HCT116 (cell line): ENCODE measurements at regions not wholly inside any gene's neighbourhood (a gene's known extent, or its start where the extent isn't known, plus 50 kb on each side); places are given as distances from the start of the nearest gene placed in this dataset.

Experiments used
- ATAC-seq: fragments of 200-7000 bp; cut with Tn5 transposase; 2 replicates; pipeline ENCODE4 v1.9.1; 2020; ENCODE audit warnings: mild to moderate bottlenecking, moderate library complexity
- BruUV-seq: library from RNA; stranded (reverse); fragments of 400-500 nt; replicated peaks from 2 replicates; lab custom pipeline; 2021; lab: Mats Ljungman, UMichigan
- CTCF ChIA-PET: fragments of 300-600 bp; sonication (Branson Sonifier 250); formaldehyde crosslinking; loops from one replicate; lab custom pipeline; 2021; ENCODE audit warnings: antibody characterized with exemption; lab: Charles Lee
- POLR2A ChIA-PET: fragments of 300-600, 350-600 bp; sonication (Branson Sonifier 250); formaldehyde crosslinking; loops from one replicate; lab custom pipeline; 2021; ENCODE audit warnings: antibody characterized with exemption; lab: Charles Lee
- RAD21 ChIA-PET, 2 experiments: fragments of 300-600 bp; sonication (Branson Sonifier 250); formaldehyde crosslinking; loops; one replicate each; lab custom pipeline; 2023; ENCODE audit warnings: low total read pairs in 2 of 2; ENCODE audit not compliant: uncharacterized antibody in 2 of 2, unreplicated experiment in 2 of 2, low non-redundant PET in 1 of 2; lab: Charles Lee
- DNase-seq: peaks from one replicate; pipeline ENCODE4 v3.0.0-alpha.2; 2010; ENCODE audit warnings: low read depth, low spot score
- H2AFZ ChIP-seq: fragments of 200-600 bp; shearing (Covaris generic), sonication (generic); 2 replicates; pipeline ENCODE4 v1.6.1; 2017; ENCODE audit warnings: low read depth, mixed run types, mixed read lengths, antibody characterized with exemption, low read length; ENCODE audit not compliant: poor library complexity, severe bottlenecking
- H3K27ac ChIP-seq: 2 replicates; pipeline ENCODE4 v1.5.1; 2012; ENCODE audit warnings: low read depth, low read length
- H3K27me3 ChIP-seq: fragments of 200-600 bp; sonication (generic); 2 replicates; pipeline ENCODE4 v1.6.1; 2016; ENCODE audit warnings: mixed run types, low read length, mixed read lengths; ENCODE audit not compliant: insufficient read depth
- H3K36me3 ChIP-seq, 2 experiments: fragments of 200-500 bp in 1 of 2; fragments of 200-600 bp in 1 of 2; sonication (Bioruptor generic) in 1 of 2; sonication (generic) in 1 of 2; 2 replicates each; pipeline versions ENCODE4 v1.5.1 to v1.6.1; 2014 to 2016; ENCODE audit warnings: low read length in 2 of 2, inconsistent platforms in 1 of 2, mixed read lengths in 1 of 2, mixed run types in 1 of 2; ENCODE audit not compliant: insufficient read depth in 2 of 2, control insufficient read depth in 1 of 2
- H3K4me1 ChIP-seq, 2 experiments: fragments of 200-600 bp in 1 of 2; sonication (generic) in 1 of 2; 2 replicates each; pipeline versions ENCODE4 v1.5.1 to v1.6.1; 2012 to 2017; ENCODE audit warnings: low read length in 2 of 2, inconsistent platforms in 1 of 2, mild to moderate bottlenecking in 1 of 2, mixed read lengths in 1 of 2, mixed run types in 1 of 2, moderate library complexity in 1 of 2; ENCODE audit not compliant: insufficient read depth in 2 of 2, control insufficient read depth in 1 of 2
- H3K4me2 ChIP-seq: fragments of 200-600 bp; sonication (generic); 2 replicates; pipeline ENCODE4 v1.6.1; 2017; ENCODE audit warnings: mixed run types, low read length, mixed read lengths
- H3K4me3 ChIP-seq, 2 experiments: fragments of 200-600 bp in 1 of 2; sonication (generic) in 1 of 2; replicated peaks in 1 of 2; 2 replicates each; pipeline ENCODE4 v1.5.1; 2011 to 2016; ENCODE audit warnings: low read length in 2 of 2, control low read depth in 1 of 2, low read depth in 1 of 2, mild to moderate bottlenecking in 1 of 2, mixed read lengths in 1 of 2, mixed run types in 1 of 2
- H3K79me2 ChIP-seq: fragments of 200-600 bp; sonication (generic); 2 replicates; pipeline ENCODE4 v1.6.1; 2017; ENCODE audit warnings: mild to moderate bottlenecking, mixed run types, low read length, moderate library complexity, mixed read lengths; ENCODE audit not compliant: insufficient read depth
- H3K9ac ChIP-seq: fragments of 200-600 bp; sonication (generic); 2 replicates; pipeline ENCODE4 v1.6.1; 2016; ENCODE audit warnings: low read length, mixed read lengths
- H3K9me2 ChIP-seq: fragments of 200-600 bp; sonication (generic), shearing (Covaris generic); 2 replicates; pipeline ENCODE4 v1.6.1; 2017; ENCODE audit warnings: mixed run types, mild to moderate bottlenecking, moderate library complexity; ENCODE audit not compliant: insufficient read depth
- H3K9me3 ChIP-seq, 2 experiments: fragments of 200-500 bp in 1 of 2; fragments of 200-600 bp in 1 of 2; sonication (Bioruptor generic) in 1 of 2; sonication (generic) in 1 of 2; 2 replicates each; pipeline ENCODE4 v1.6.1; 2014 to 2017; ENCODE audit warnings: low read length in 2 of 2, mixed read lengths in 2 of 2, inconsistent platforms in 1 of 2, low read depth in 1 of 2, mild to moderate bottlenecking in 1 of 2, mixed run types in 1 of 2, moderate library complexity in 1 of 2; ENCODE audit not compliant: control insufficient read depth in 1 of 2, insufficient read depth in 1 of 2
- H4K20me1 ChIP-seq: fragments of 200-600 bp; sonication (generic), shearing (Covaris generic); 2 replicates; pipeline ENCODE4 v1.6.1; 2017; ENCODE audit warnings: mixed run types, mild to moderate bottlenecking, moderate library complexity; ENCODE audit not compliant: insufficient read depth
- CBX3 ChIP-seq: IDR thresholded peaks from 2 replicates; pipeline ENCODE4 v1.6.1; 2012; ENCODE audit warnings: low read depth
- CEBPB ChIP-seq: IDR thresholded peaks from 2 replicates; pipeline ENCODE4 v1.6.1; 2012; ENCODE audit warnings: low read depth
- CTCF ChIP-seq, 3 experiments: fragments of 200-600 bp in 1 of 3; sonication (generic) in 1 of 3; IDR thresholded peaks in 2 of 3; conservative IDR thresholded peaks in 1 of 3; 2 replicates each; pipeline ENCODE4 v1.5.1; 2012 to 2017; ENCODE audit warnings: low read depth in 2 of 3, low read length in 2 of 3, antibody characterized with exemption in 1 of 3, borderline replicate concordance in 1 of 3, control low read depth in 1 of 3, mild to moderate bottlenecking in 1 of 3, mixed read lengths in 1 of 3, mixed run types in 1 of 3, moderate library complexity in 1 of 3; ENCODE audit not compliant: insufficient read depth in 1 of 3
- EZH2phosphoT487 ChIP-seq: fragments of 200-600 bp; IDR thresholded peaks from 2 replicates; pipeline ENCODE4 v1.6.1; 2018; ENCODE audit warnings: antibody characterized with exemption, borderline replicate concordance
- FOSL1 ChIP-seq: IDR thresholded peaks from 2 replicates; pipeline ENCODE4 v1.6.1; 2012; ENCODE audit warnings: low read depth
- JUND ChIP-seq: IDR thresholded peaks from 2 replicates; pipeline ENCODE4 v1.6.1; 2012
- RAD21 ChIP-seq: IDR thresholded peaks from 2 replicates; pipeline ENCODE4 v1.6.1; 2012; ENCODE audit warnings: low read depth, mild to moderate bottlenecking
- SP1 ChIP-seq: IDR thresholded peaks from 2 replicates; pipeline ENCODE4 v1.6.1; 2012; ENCODE audit warnings: low read depth
- TCF7L2 ChIP-seq: IDR thresholded peaks from 2 replicates; pipeline ENCODE4 v1.7.0; 2011; ENCODE audit warnings: borderline replicate concordance, inconsistent platforms; ENCODE audit not compliant: insufficient read depth, insufficient read length; ENCODE audit errors: extremely low read depth
- YY1 ChIP-seq: IDR thresholded peaks from 2 replicates; pipeline ENCODE4 v1.6.1; 2011; ENCODE audit warnings: low read length, low read depth, moderate library complexity, mild to moderate bottlenecking; ENCODE audit not compliant: insufficient replicate concordance; ENCODE audit errors: extremely low read depth
- ZBTB33 ChIP-seq: IDR thresholded peaks from 2 replicates; pipeline ENCODE4 v1.6.1; 2011; ENCODE audit warnings: mild to moderate bottlenecking, low read length, moderate library complexity; ENCODE audit not compliant: insufficient replicate concordance; ENCODE audit errors: extremely low read depth
- ZFX ChIP-seq: fragments of 450-650 bp; IDR thresholded peaks from 2 replicates; pipeline ENCODE4 v1.6.1; 2017
- ZNF274 ChIP-seq: fragments of 200-500 bp; sonication (Bioruptor generic); IDR thresholded peaks from 2 replicates; pipeline ENCODE4 v1.6.1; 2014; ENCODE audit warnings: mild to moderate bottlenecking, low read depth, low read length, inconsistent platforms
- intact Hi-C: fragments of 100-400 bp; cut with micrococcal nuclease; formaldehyde crosslinking; loops from 2 replicates; pipeline ENCODE4 v1.10.0; 2022
- TF ChIP-seq, protein P1 (sequence below): IDR thresholded peaks from 2 replicates; pipeline ENCODE4 v1.6.1; 2012

DNA sequence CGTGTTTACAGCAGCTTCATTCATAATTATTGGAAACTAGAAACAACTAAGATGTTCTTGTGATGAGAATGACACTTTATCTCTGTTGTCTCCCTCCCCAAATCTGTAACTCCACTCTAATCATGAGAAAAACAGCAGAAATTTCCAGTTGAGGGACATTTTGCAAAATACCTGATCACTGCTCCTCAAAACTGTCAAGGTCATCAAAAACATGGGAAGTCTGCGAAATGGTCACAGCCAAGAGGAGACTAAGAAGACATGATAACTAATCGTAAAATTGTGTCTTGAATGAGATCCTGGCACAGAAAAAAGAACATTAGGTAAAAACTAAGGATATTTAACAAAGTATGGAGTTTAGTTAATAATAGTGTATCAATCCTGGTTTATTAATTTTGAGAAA is 204.2 kb downstream of the CYLD start:
- TF ChIP-seq CEBPB = no peak
- ChIA-PET RAD21 (no interaction called here), POLR2A (no interaction called here)

GRCh38 chr16:50945171-50945570 is 203.3 kb downstream of the CYLD start:
- no peak for ATAC-seq
- POLR2A ChIA-PET = no interaction called here
- no peak overlapping the region for H3K27ac ChIP-seq
- H3K4me1 ChIP-seq = no peaks in the 10 kb centered on the region
- no peak for DNase-seq
- intact Hi-C loops = no loop called here
- RAD21 ChIA-PET = no interaction called here
- no peaks in the 10 kb centered on the region for H3K79me2 ChIP-seq
- H3K9me3 ChIP-seq = no peaks in the 10 kb centered on the region
- H4K20me1 ChIP-seq = no peaks in the 10 kb centered on the region
- H3K4me3 ChIP-seq = no peak overlapping the region
- H3K9ac ChIP-seq = no peak overlapping the region
- no peaks in the 10 kb centered on the region for H3K36me3 ChIP-seq
- no TSS peak for BruUV-seq
- CTCF ChIA-PET = no interaction called here
- H3K4me2 ChIP-seq = no peak overlapping the region
- no peak overlapping the region for H2AFZ ChIP-seq
- H3K27me3 ChIP-seq = peaks cover 8% of the 10 kb centered on the region; the same call in 1 of the 2 replicates
- no peaks in the 10 kb centered on the region for H3K9me2 ChIP-seq
- TF ChIP-seq CTCF (IDR thresholded peaks at IDR 0.05 in 2 of 3, conservative IDR thresholded peaks at IDR 0.05 in 1 of 3; ENCODE audit: borderline replicate concordance in 1 of 3, insufficient read depth in 1 of 3, low read depth in 2 of 3, low read length in 2 of 3) (no peak), JUND (no peak), CEBPB (no peak), YY1 (no peak), RAD21 (no peak), TCF7L2 (no peak), ZBTB33 (no peak), EZH2phosphoT487 (no peak), ZFX (no peak), FOSL1 (no peak), CBX3 (no peak), ZNF274 (no peak), SP1 (no peak)
- TF ChIP-seq, protein P1, sequence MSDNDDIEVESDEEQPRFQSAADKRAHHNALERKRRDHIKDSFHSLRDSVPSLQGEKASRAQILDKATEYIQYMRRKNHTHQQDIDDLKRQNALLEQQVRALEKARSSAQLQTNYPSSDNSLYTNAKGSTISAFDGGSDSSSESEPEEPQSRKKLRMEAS = no peak

More for the DNA sequence above, 204.2 kb downstream of the CYLD start:
- DNase-seq (no peak), ATAC-seq (no peak)
- no peak overlapping the region for H2AFZ ChIP-seq
- peaks cover 8% of the 10 kb centered on the region; the same call in 1 of the 2 replicates for H3K27me3 ChIP-seq
- H3K4me1 ChIP-seq = no peaks in the 10 kb centered on the region
- no peaks in the 10 kb centered on the region for H4K20me1 ChIP-seq
- H3K27ac ChIP-seq = no peak overlapping the region
- H3K36me3 ChIP-seq = no peaks in the 10 kb centered on the region
- H3K9me3 ChIP-seq = no peaks in the 10 kb centered on the region
- H3K4me3 ChIP-seq = no peak overlapping the region
- BruUV-seq = no TSS peak
- intact Hi-C loops = no loop called here
- no peaks in the 10 kb centered on the region for H3K79me2 ChIP-seq
- H3K9me2 ChIP-seq = no peaks in the 10 kb centered on the region
- H3K4me2 ChIP-seq = no peak overlapping the region
- H3K9ac ChIP-seq = no peak overlapping the region
- CTCF ChIA-PET = no interaction called here
